Activated CD8-positive, alpha-beta memory T cell treated with anti-CD3 and anti-CD28 coated beads, Interleukin-2, amount 50 U/mL, for 4 hours (primary cell): ENCODE measurements at regions not wholly inside any gene's neighbourhood (a gene's known extent, or its start where the extent isn't known, plus 50 kb on each side); places are given as distances from the start of the nearest gene placed in this dataset.
"Not testable (repeated sequence)": the region's sequence is repeated elsewhere in the genome, so short reads cannot be mapped to it uniquely, and the experiment has no call there.

Experiments
- DNase-seq: peaks from one replicate; pipeline ENCODE4 v3.0.0-alpha.2; 2020

DNA sequence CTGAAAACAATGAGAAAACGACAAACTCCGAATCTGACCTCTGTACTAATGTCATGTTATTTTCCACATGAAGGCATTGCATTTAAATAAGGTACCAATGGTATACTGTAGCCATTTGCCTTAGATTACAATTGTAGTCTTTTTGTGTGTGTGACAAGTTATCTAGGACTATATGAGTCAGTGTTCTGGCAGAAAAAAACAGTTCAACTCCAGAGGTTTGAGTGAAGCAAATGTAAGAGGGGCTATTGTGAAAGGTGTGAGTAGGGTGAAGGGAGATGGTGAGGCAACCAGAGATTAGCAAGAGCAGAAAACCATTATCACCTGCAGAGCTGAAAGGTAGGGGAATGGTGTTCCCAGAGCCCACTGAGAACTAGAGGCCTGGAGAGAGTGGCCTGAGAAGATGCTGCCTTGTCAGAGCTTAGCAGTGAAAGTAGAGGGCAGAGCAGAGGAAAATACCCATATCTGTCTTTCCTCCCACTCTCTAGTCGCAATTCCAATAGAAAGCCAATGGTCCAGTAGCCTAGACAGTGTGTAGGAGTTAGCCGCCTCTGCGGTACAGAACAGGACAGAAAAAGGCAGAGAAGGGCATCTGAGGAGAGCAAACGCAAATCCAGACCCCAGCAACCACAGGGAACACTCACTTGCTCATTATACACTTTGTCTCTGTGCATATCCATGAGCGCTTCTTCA, 112.2 kb downstream of the DYRK2 start:
- DNase-seq, result no peak

DNA sequence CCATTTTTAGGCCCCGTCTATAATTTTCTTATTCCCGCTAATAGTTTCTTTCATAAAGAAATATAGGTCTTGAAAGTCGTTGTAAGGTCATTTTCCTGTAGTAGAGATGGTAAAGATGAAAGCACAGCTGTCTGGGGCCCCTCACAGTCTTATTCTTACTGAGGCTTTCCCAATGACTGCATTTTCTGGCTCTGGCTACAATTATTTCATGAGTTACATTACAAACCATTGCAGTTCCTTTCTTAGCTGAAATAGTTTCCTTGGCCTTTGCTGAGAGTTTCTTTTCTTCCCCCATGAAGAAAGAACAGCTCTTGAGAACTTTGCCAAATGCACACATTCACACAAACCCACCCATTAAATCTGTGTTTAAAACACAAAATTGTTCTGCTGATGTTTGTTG, 113.0 kb downstream of the DYRK2 start:
- DNase-seq, result no peak

DNA sequence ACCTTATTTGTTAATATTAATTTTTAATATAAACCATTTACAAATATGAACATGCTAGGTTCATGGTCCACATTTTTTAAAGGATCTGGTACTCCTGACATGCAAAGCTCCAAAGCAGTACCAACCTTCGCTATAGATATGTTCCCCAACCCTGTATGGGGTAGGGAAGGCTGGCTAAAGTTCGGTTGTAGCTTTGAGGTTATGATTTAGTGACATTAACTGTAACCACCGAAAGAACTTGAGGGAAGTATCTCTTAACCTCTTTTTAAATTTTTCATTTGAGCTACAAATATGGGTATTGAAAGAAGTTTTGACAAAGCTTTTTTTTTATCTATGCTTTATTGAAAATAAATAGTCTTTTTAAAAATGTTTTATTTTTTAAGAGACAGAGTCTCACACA, 115.5 kb downstream of the DYRK2 start:
- DNase-seq, result no peak

DNA sequence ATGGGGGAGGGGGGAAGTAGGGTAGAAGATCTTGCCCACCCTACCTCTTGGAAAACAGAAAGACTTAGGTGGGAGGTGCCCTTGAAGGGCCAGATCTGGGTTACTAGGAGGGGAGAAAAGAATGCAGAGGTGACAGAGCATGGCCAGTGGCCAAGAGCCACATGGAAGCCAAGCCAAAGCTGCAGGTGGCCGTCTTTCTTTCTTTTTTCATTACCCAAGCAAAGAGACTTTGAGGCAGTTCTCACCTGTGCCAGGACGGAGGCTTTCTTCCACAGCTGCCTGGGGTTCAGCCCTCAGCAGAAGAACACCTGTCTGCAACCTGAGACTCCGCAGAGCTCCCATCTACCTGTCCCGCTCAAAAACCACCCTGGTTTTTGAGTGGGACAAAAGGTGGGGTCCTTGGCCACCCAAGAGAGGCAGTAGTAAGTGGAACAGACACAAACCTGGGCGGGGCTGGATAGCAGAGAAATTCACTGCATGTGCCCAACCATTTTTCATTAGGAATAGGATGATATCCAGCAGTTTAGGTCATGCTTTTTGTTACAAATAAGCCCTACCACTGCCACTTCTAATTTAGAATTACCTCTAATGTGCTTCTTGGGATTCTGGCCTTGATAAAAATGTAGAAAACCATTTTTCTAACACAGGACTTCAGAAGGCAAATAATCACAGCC, 116.5 kb downstream of the DYRK2 start:
- DNase-seq, result no peak

DNA sequence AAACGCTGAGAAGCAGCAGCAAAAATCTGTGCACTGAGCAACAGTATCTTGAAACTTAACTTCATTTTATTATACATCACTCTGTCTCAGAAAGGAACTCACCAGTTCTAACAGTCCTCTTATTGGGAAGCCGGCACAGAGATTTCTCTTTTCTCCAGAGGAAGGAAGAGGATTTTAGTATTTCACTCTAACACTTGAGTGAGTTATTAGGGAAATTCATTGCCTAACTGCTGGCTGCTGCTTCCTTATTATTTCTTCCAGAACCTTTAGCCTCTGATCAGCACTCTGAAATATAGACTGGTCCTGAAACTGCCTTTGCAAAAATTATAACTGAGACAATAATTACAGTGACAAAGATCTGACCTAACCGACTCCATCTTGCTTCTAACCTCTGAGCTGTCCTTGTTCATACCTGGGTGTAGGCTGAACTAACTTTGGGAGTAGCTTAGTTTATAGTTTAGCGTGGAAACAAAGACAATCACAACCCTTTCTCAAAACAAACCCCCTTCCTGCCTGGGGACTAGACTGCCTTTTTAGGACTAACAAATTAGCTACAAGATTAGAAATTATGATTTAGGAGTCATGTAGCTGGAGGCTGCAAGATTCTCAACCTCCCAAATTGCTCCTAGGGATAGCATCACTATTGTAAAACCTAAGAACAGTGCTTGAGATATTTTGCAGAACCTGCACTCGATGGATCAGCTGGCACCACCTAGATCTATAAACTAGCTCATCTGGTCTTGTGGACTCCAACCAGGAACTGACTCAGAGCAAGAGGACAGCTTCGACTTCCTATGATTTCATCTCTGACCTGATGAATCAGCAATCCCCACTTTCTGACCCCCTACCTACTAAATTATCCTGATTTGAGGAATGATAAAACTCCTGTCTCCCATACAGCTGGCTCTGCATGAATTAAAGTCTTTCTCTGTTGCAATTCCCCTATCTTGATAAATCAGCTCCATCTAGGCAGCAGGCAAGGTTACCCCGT, 117.5 kb downstream of the DYRK2 start:
- no peak for DNase-seq

GRCh38 chr12:67772267-67773169, 124.0 kb downstream of the DYRK2 start:
- DNase-seq, result no peak

DNA sequence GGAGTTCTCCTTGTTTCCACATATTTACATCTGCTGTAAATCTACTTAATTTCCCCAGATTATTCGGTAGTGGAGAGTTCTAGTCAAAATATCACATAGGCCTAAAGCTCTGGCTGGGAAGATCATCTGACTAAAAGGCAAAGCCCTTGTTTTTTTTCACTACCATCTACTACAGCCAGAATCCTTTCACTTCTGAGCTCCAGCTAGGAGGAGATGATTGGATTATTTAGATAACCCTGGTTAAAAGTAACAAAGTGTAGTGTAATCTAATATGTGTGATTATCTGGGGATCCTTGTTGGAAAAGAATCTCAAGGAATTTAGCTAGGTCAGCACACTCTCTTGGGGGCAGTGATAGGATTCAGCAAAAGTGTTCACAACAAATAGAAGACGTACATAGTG, 125.4 kb downstream of the DYRK2 start:
- no peak for DNase-seq

DNA sequence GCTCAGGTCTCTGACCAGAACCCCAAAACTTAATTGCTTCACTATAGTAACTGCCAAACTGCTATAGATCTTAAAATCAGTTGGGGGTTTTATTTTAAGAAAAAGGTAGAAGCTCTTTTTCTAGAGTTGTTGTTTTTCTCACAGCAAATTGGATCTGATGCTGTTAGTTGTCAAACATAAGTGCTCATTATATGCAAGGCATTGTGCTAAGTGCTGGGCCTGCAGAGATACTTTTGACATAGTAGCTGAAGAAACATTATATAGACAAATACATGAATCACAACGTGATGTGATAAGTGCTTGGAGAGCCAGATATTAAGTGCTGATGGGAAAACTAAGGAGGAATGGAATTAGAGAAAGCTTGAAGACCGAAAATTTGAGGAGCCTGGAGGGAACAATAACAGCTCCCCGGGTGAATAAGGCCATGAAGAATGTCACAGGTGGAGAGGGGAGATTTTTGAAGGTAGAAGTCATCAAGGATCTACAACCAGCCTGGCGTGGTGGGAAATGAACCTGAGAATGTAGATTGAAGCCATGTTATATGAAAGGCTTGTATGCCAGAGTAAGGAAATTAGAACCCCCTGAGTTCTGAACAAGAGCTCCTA, 126.5 kb downstream of the DYRK2 start:
- DNase-seq, result no peak

DNA sequence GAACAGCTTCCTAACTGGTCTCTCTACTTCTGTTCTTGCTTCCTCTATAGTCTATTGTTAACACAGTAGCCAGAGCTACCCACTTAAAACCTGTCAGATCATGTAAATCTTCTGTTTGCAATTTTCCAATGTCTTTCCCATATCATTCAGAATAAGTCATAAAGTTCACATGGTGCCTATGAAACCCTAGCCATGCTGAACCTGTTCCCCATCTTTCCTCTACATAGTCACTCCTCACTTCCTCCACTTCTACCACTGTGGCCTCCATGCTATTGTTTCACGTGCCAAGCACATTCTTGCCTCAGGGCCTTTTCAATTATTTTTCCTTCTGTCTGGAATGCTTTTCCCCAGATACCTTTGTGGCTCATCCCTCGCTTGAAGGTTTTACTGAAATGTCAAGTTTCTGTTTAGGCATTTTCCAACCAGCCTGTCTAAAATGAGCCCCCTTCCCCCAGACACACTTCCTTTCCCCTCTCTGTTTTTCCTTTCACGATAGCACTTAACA, 132.1 kb downstream of the DYRK2 start:
- no peak for DNase-seq

GRCh38 chr12:67782573-67782972, 134.0 kb downstream of the DYRK2 start:
- DNase-seq, result no peak

DNA sequence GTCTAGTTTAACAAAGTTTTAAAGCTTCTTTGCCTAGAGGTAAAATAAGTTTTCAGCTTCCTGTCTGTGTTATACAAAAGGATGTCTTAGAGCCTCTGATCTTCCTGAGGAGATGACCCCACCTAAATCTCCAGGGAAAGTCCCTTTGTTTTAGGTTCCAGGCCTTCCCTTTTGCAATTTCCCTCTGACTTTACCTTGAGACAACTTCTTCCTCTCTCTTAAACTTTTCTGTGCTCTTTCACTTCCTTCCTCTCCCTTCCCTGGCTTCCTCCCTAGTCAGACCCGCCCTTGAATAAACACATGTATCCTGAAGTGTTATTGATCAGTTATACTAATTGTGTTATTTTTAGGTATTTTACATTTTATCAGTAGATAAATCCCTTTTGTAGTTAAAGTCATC, 134.8 kb downstream of the DYRK2 start:
- no peak for DNase-seq

GRCh38 chr12:67784831-67785230, 136.3 kb downstream of the DYRK2 start:
- no peak for DNase-seq

- no peak for DNase-seq
Observed at GRCh38 chr12:67786086-67786485, 137.5 kb downstream of the DYRK2 start.

DNA sequence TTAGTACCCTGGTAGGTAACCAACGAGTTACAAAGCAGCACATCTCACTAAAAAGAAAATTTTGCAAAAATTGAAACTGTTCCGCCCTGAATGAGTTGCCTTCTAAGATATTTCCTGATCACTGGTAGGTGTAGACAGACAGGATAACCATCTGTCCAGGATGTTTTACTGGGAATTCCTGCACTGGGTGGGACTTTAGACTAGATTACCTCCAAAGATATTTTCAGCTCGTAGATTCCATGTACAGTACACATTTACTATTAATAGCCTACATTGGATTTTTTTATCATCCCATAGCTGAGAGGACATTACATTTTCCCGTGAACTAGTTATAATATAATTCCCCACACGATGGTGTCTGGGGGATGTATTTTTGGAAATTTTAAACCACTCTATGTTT, 139.6 kb downstream of the DYRK2 start:
- DNase-seq, result no peak

DNA sequence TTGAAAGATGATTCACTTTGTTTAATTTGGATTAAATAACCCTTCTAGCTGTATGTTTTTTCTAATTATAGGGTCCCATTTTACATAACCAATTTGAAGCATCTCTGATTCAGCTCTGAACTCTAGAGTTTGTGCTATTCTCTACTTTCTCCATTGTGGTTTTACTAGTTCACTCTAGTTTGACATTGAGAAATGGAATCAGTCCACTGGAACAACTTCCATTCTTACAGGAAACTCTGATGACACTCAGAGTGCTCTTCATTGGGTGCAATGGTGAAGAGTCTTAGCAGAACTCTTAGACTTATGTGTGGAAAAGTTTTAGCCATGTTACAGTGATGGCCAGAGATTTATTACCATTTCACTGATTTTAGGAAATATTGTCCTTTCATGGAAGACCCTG, 140.7 kb downstream of the DYRK2 start:
- DNase-seq, result no peak

DNA sequence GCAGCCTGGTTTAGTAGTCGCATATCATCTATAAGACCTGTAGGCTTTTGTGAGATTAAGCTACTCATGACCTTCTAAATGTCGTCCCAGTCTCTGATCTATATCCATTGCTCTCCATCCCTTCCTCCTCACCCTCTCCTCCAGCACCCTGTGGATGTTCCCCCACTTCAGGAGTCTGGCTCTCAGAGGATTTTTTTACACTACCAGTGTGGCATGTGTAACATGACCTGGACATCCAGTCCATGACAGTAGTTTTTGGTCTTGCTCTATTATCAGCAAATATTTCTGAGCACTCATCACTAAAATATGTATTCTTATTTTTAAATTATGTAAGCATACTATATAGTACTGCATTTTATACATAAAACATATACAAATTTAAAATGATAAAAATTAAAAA, 142.1 kb downstream of the DYRK2 start:
- DNase-seq, result no peak

DNA sequence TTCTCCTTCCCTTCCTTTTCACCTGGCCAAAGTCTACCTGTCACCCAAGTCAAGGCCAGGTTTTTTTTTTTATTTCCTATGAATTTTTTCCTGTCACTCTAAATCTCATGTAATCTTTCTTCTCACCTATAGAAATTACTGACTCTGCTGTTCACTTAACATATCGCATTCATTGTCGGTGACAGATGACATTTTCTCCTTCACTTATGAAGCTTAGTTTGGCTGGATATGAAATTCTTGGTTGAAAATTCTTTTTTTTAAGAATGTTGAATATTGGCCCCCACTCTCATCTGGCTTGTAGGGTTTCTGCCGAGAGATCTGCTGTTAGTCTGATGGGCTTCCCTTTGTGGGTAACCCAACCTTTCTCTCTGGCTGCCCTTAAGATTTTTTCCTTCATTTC, 142.8 kb downstream of the DYRK2 start:
- not testable (repeated sequence) for DNase-seq

GRCh38 chr12:67792185-67792584, 143.6 kb downstream of the DYRK2 start:
- DNase-seq, result no peak

GRCh38 chr12:67794161-67794560, 145.6 kb downstream of the DYRK2 start:
- no peak for DNase-seq

DNA sequence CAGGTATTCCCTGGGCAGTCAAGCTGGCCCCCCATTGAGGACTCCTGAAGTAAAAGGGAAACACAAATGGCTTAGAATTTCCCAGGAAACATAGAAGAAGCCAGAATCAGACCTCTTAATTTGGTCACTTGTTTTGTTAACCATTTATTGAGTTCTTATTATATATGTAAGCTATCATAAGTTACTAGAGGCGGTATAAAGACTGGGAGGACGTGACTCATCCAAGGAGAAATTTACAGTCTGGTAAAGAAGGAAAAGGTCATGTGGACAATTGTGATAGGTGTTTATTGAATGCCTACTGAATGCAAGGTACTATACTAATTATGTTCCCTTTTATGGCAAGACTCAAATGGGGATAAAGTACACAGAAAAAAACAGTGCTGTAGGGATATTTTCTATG, 146.7 kb downstream of the DYRK2 start:
- no peak for DNase-seq

- DNase-seq, result no peak
Observed at GRCh38 chr12:67797185-67797741, 148.7 kb downstream of the DYRK2 start.

- DNase-seq, result no peak
Observed at GRCh38 chr12:67797753-67798152, 149.2 kb downstream of the DYRK2 start.
